ENCODE measurements at regions not wholly inside any gene's neighbourhood (a gene's known extent, or its start where the extent isn't known, plus 50 kb on each side); places are given as distances from the start of the nearest gene placed in this dataset.

- Histone ChIP-seq H3K27ac (replicated peaks) (no peak overlapping the region), H3K4me3 (no peak overlapping the region), H3K4me1 (peaks cover 4% of the 10 kb centered on the region), H3K36me3 (no peaks in the 10 kb centered on the region), H3K9me3 (replicated peaks) (no peaks in the 10 kb centered on the region), H3K27me3 (ENCODE audit: low read depth) (peaks cover 24% of the 10 kb centered on the region)
- no peak for TF ChIP-seq CTCF (IDR thresholded peaks at IDR 0.05; ENCODE audit: borderline replicate concordance)
- intact Hi-C loops (cut with micrococcal nuclease) = no loop called here
- DNase-seq = no peak
Observed at GRCh38 chr17:34763728-34764665, 184.6 kb downstream of the TMEM132E start.

GRCh38 chr17:34762078-34762477, 182.7 kb downstream of the TMEM132E start:
- Histone ChIP-seq H3K9me3 (replicated peaks) (no peaks in the 10 kb centered on the region), H3K36me3 (no peaks in the 10 kb centered on the region), H3K27me3 (ENCODE audit: low read depth) (peaks cover 41% of the 10 kb centered on the region), H3K4me3 (no peak overlapping the region), H3K4me1 (no peaks in the 10 kb centered on the region), H3K27ac (replicated peaks) (no peak overlapping the region)
- TF ChIP-seq CTCF (IDR thresholded peaks at IDR 0.05; ENCODE audit: borderline replicate concordance) = no peak
- DNase-seq = no peak
- intact Hi-C loops (cut with micrococcal nuclease) = no loop called here

GRCh38 chr17:34761646-34762045, 182.3 kb downstream of the TMEM132E start:
- no peaks in the 10 kb centered on the region for H3K36me3 ChIP-seq
- H3K27ac ChIP-seq (replicated peaks) = no peak overlapping the region
- no peak overlapping the region for H3K4me3 ChIP-seq
- TF ChIP-seq CTCF (IDR thresholded peaks at IDR 0.05; ENCODE audit: borderline replicate concordance) = no peak
- no peaks in the 10 kb centered on the region for H3K9me3 ChIP-seq (replicated peaks)
- intact Hi-C loops (cut with micrococcal nuclease) = no loop called here
- no peak for DNase-seq
- peaks cover 46% of the 10 kb centered on the region for H3K27me3 ChIP-seq (ENCODE audit: low read depth)
- H3K4me1 ChIP-seq = peaks cover 4% of the 10 kb centered on the region

GRCh38 chr17:34760931-34761495, 181.6 kb downstream of the TMEM132E start:
- H3K27ac ChIP-seq (replicated peaks) = no peak overlapping the region
- intact Hi-C loops (cut with micrococcal nuclease) = no loop called here
- no peaks in the 10 kb centered on the region for H3K36me3 ChIP-seq
- peaks cover 6% of the 10 kb centered on the region for H3K4me1 ChIP-seq
- no peak for TF ChIP-seq CTCF (IDR thresholded peaks at IDR 0.05; ENCODE audit: borderline replicate concordance)
- H3K9me3 ChIP-seq (replicated peaks) = no peaks in the 10 kb centered on the region
- no peak overlapping the region for H3K4me3 ChIP-seq
- no peak for DNase-seq
- peaks cover 52% of the 10 kb centered on the region for H3K27me3 ChIP-seq (ENCODE audit: low read depth)

GRCh38 chr17:34758718-34759117, 179.3 kb downstream of the TMEM132E start:
- H3K4me3 ChIP-seq = no peak overlapping the region
- no peak for TF ChIP-seq CTCF (IDR thresholded peaks at IDR 0.05; ENCODE audit: borderline replicate concordance)
- peaks cover 6% of the 10 kb centered on the region for H3K4me1 ChIP-seq
- H3K36me3 ChIP-seq = no peaks in the 10 kb centered on the region
- H3K27ac ChIP-seq (replicated peaks) = no peak overlapping the region
- peaks cover 71% of the 10 kb centered on the region for H3K27me3 ChIP-seq (ENCODE audit: low read depth)
- no peaks in the 10 kb centered on the region for H3K9me3 ChIP-seq (replicated peaks)
- no peak for DNase-seq
- intact Hi-C loops (cut with micrococcal nuclease) = no loop called here
